Caki2 (cell line): ENCODE measurements at regions not wholly inside any gene's neighbourhood (a gene's known extent, or its start where the extent isn't known, plus 50 kb on each side); places are given as distances from the start of the nearest gene placed in this dataset.

Source experiments
- DNase-seq: peaks from one replicate; pipeline ENCODE4 v3.0.0-alpha.2; 2015; ENCODE audit warnings: low read depth
- in situ Hi-C: cut with HindIII; loops from 2 replicates; pipeline ENCODE4 v1.10.0; 2016; ENCODE audit warnings: low sequenced_read_pairs, low pct_unique_long_range_greater_than_20kb, mixed read lengths

DNA sequence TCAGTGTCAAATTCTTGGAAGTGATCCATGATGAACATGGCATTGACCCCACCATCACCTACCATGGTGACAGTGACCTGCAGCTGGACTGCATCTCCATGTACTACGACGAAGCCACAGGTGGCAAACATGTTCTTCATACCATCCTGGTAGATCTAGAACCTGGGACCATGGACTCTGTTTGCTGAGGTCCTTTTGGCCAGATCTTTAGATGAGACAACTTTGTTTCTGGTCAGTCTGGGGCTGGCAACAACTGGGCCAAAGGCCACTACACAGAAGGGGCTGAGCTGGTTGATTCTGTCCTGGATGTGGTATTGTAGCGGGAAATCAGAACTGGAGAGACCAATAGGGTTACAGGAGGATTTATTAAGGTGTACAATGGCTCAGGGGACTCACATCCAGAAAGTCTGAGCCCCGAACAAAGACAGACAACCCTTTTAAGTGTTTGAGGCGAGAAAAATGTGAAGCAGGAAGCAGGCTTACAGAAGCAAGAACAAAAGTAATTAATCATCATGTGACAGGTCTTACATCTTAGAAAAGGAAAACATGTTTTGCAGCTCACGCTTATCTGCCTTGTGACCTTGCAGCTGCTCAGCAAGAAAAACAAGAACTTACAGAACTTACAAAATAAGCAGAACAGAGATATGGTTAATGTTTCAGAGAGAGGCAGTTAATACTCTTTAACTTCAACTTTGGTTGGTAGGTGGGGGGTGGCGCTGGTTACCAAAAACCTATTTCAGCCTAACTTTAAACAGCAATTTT is 58.8 kb upstream of the MOCS1 start:
- in situ Hi-C loops: no loop called here
- peak; percentile 8 for DNase-seq
